HG03558 (cell line): ENCODE measurements at regions not wholly inside any gene's neighbourhood (a gene's known extent, or its start where the extent isn't known, plus 50 kb on each side); places are given as distances from the start of the nearest gene placed in this dataset.

Experiments used
- ATAC-seq: cut with Tn5 transposase; IDR thresholded peaks from one replicate; pipeline ENCODE4 v1.9.1; 2021; ENCODE audit warnings: moderate number of reproducible peaks; ENCODE audit not compliant: unreplicated experiment; ENCODE audit errors: extremely low read depth

DNA sequence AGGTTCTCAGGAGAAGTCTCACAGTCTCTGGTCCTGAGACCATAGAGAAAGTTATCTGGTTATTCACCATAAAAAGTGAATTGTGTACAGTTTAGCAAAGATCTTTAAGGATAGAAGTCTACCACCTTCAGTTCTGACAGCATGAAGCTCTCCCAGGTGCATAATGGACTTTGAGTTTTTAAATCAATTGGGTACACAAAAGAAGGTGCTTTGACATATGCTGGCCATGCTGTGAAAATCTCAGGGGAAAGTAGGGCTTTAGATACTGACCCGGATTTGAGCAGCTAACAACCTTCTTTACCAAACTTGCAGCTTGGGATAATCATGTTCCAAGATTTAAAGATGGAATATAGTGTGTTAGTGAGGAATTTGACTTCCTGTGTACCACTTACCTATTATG lies 264.2 kb downstream of the ZSWIM6 start:
- ATAC-seq = no peak

DNA sequence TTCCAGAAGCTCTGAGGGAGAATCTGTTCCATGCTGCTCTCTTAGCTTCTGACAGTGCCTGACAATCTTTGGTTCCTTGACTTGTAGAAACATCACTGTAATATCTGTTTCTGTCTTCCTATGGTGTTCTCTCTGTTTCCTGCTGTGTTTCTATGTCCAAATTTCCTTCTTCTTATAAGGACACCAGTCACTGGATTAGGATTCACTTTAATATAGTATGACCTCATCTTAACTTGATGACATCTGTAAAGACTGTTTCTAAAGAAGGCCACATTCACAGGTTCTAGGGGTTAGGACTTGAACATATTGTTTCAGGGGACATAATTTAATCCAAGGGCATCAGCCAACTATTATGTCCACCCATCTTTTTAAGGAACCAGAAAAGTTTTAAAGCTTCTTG lies 265.6 kb downstream of the ZSWIM6 start:
- no peak for ATAC-seq

DNA sequence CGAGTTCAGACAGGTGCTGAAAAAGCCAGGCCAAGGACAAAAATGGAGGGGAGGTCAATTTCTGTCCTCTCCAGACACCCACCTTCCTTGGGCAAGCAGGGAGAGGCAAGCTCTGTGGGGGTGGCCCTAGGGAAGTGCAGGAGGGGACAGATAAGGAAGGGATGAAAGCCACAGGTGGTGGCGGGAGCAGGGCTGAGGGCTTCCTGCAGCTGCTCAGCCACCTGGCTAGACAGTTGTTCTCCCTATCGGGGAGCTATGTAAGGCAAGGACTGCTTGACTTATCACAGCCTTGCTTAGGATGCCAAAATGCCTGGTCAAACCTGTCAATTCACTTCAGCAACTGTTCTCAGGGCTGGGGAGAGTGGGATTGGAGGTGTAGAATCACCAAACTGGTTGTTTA lies 266.1 kb downstream of the ZSWIM6 start:
- ATAC-seq = no peak

DNA sequence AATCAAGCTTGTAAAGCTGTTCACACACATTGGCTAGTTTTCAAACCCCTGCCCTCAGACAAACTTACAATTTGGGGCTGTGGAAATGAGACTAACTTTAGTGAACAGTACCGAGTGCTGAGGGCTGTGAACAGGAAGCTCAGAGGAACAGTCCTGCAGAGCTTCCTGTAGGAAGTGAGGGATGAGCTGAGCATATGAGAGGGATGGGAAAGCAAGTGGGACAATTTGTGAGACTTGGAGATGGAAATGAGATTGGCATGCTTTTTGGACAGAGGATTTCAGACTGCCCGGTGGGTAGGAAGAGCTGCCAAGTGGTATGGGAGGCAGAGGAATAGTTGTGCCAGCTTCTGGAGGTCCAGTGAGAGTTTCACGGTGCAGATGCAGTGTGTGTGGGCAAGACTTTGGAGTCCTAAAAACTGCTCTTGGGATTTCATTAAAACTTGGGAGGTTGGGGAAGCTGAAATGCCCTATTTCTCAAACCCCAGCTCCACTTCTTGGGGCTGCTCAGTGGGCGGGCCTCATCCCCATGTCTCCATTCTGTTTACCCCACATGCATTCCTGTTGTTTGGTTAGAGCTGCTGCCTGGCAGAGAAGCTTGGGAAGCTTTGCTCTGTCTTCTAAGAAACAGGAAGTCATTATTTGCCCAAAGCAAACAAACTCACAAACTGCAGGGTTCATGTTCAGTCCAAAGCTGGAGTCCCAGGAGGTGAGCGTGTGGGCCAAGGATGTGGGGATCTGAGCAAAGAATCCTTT lies 267.5 kb downstream of the ZSWIM6 start:
- ATAC-seq = no peak

DNA sequence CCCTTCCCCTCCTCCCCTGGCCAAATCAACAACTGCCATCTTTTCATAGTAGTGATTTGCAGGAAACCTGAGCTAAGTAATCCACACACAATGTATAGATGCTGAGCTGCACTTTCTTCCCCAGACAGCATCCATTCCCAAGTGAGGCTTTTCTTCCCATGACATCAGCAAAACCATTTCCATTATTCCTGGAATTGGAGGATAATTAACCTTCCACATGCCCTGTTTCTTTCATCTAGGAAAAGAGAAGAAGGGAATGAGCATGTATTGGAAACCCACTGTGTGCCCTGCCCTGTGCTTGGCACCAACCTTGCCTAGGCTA lies 268.0 kb downstream of the ZSWIM6 start:
- ATAC-seq = no peak

DNA sequence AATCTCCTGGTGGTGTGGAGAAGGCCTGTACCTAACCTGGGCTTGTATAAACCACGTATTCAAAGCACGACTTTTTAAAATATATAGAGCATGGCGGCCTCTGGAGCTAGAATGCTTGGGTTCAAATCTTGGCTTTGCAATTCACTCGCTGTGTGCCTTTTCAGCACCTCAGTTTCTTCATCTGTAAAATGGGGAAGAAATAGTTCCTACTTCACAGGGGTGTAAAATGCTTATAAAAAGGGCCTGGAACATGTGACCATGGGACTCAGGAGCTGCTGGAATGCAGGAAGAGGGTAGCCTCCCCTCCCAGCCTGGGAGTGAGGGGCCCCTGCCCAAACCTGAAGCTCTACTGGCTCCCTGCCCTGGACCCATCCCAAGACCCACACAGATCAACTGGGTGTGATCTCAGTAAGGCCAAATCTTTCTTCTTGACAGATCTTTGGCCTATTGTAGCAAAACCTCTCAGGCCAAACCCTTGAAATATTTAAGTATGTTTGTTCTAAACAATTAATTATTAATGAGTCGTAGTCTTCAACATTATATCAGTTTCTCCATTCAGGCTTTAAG lies 269.0 kb downstream of the ZSWIM6 start:
- ATAC-seq = no peak

DNA sequence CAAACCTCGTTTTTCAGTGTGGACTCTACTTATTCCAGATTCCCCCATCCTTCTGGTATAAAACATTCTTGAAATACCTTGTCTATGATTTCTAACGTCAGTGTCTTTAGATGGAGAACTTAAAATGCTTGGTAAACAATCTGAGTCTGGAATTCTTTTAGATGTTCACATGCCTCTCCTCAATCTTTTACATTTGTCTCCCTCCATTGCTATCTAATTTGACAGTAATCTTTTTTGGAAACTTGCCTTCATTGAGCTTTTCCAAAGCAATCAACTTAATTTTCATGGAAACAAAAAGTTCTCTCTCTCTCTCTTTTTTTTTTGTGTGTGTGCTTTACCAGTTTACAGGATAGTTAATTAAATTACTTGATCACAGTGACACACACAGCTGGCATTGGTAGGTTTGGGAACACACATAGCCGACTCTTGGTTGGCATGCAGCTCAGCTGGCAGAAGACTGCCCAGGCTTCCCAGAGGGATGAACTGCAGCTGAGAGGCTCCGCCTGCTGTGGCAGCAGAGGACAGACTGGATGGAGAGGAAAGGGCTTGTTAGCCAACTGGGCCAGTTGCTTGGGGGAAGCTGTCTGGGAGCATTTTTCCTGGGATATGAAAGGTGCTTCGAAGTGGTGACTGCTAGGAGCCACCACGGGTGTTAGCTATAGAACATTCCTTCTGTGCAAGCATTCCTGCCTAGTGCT lies 271.3 kb downstream of the ZSWIM6 start:
- no peak for ATAC-seq

DNA sequence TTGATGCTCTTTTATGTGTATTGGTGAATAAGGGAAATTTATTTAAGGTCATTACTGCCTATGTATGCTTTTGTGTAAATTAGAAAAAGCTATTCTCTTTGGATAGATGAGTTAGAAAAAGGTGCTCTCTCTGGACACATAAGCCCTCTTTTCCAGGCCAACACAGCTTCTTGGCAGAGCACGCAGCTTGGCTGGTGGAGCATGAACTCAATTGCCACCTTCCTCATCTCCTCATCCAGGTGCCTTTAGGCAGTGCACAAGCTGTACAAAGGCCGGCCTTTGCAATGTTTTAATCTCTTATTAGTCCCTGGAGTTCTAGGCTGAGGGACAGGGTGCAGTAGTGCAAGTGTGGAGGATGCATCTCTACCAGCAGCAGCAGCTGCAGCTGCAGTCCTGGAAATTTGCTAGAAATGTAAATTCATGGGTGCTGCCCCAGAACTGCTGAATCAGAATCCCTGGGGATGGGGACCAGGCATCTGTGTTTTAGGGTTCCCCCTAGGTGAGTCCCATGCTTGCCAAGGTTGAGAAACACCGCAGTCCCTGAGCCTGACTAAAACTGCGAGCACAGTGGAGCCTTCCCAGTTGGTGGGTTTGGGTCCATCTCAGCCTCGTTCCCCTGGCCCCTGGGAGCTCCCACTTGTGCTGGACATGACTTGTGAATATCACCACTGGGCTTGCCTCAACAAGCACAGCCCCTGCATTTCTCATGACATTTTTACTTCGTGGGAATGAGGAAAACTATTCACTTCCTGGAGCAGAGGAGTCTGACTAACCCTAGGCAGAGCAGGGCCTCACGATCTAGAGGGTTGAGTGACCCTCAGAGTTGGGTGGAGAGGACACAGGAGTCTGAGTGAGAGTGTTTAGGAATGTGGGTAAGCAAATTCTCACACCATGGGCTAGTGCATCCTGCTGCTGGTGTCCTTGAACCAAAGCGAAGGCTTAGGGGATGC lies 272.3 kb downstream of the ZSWIM6 start:
- ATAC-seq = no peak

DNA sequence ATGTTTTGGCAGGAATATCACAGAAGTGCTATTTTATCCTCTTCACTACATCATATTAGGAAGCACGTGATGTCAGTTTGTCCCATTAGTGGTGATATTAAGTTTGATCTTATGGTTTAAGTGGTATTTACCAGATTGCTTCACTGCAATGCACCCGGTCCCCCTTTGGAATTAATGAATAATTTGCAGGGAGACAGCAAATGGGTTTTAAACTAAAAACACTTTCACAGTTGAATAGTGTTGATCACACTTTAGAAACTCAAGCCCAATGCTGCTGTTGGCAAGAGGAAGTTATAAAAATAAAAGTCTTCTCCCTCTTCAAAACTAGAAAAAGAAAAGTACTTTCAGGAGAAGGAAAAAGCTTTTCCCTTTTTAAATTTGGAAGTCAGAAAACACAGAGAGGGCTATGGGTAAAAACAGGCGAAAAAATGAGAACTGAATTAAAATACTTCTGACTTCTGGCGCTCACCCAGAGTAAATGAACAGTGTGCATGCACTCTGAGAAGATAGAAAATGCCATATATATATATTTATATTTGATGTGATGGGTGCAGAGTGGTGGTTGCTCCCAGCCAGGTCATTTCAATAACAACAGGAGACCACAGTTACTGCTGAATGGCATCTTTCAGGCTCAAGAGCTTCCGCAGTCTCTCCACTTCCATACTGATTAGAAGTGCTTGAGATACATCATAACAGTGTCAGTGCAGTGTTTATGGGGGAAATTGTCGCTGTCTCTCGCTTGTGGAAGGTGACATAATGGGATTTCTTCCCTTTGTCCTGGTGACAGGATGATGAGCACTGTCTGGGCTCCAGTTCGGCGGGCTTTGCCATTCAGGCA lies 278.0 kb downstream of the ZSWIM6 start:
- ATAC-seq = no peak

DNA sequence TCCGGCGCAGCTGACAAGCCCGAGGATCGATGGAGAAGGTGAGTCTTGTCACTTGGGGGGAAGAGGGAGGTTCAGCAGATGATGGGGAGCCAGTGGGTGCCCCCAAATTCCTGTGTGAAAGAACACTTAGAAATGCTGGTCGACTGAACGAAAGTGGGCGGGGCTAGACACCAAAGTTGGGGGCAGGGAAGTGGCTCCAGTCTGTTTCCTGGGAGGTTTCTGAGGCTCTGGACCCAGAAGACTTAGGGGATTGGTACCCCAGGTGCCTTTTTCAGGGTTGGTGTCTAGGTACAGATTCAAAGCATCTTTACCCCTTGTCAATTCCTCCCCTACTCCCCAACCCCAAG lies 278.6 kb downstream of the ZSWIM6 start:
- no peak for ATAC-seq

DNA sequence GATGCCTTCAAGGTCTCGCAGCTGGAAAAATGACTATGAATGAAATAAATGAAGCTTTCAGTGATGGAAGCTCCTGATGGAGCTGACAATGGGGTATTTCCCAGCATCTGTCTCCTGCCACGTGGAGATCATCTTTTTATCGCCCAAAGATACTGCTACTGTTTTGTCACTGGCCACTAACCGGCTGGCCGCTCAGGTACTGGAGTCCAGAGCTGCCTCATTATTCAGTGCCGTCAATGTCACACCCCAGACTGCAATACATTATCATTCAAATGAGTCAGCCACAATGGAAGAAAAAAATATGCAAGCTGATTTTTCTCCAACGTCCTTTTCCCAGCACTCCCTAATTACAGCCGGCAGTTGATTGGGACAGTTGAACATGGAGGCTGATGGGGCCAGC lies 280.4 kb downstream of the ZSWIM6 start:
- ATAC-seq = no peak

DNA sequence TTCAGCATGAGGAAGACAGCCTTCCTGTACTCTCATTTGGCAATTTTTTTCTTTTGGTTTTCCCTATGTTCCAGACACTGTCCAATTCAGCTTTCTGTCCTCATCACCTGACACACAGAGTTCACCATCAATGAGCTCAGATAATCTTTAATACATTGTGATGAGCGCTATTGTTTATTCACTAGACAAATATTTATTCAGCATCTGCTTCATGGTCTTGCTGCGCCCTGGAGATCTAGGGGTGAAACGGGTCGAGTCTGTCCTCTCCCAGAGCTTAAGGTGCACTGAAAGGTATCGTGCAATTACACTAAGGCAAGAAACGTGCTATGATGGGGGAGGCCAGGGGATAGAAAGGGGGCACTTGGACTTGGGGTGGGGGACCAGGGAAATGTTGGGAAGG lies 281.6 kb downstream of the ZSWIM6 start:
- ATAC-seq = no peak

DNA sequence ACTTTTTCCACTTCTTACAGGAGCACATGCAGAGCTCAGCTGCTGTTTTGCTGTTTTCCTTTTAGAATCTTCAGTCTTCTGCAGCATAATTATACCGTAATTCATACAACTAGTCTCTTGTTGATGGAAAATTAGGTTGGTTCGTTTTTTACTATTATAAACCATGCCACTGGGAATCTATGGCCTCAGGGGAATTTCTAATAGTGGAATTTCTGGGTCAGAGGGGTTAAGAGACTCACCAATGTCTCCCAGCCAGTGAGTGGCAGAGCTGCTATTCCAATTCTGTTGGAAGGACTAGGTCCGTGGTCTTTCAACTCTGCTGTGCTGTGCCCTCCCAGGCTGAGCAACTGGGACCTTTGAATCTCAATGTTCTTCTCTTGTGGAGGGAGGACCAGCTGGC lies 282.5 kb downstream of the ZSWIM6 start:
- no peak for ATAC-seq

DNA sequence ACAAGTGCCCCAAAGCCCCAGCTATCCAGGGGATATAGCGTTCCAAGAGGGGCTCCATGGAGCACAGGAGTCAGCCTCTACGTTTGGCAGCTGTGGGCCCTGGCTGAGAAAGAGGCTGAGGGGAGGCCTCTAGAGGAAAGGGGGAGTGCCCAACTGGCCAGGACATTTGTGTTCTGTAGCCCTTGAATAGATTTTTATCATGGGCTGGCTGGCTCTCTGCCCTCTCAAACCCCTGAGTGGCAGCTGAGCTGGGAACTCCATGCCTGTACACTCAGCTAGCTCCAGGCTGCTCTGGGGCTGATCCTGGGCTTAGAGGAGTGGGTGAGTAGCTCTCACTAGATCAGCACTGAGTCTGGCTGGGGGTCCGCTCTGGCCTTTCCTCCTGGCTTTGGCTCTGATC lies 285.0 kb downstream of the ZSWIM6 start:
- ATAC-seq = no peak

DNA sequence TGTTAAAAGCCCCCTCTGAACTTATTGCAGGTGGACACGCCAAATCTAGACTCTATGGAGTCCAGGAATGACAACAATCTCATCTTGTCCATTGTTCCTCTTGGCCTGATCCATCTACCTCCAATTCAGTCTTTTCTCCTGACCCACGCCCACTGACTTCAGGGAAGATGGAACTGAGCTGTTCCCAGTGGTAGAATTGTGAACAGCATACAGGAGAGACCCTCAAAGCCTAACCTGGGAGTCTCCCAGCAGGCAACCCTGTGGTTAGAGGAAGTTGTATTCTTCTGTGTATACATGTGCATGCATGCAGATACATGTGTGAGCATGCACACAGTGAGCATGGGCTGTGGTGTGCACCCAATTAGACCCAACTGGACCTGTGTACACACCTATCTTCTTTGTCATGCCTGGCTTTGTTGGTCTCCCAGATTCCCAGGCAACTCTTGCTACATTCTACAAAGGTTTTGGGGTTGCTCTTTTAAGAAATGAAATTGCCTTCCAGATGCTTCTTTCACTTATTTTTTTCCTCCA lies 286.0 kb downstream of the ZSWIM6 start:
- ATAC-seq = no peak

DNA sequence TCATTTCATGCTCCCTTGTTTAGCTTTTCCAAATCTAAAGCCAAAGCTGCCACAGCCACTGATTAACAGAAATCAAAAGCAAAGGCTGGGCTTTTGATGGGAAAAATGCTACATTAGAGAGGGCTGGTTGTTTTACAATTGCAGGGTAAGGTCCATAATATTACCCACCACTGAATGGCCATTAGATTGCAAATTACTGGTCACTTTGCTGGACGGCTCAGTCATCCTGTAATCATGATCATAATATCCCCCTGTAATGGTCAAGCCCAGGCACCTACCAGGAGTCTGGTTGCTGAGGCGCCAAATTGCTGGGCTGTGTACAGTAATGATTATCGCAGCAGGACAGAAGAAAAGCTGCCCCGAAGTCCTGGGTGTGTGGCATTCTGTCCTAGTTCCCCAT lies 286.5 kb downstream of the ZSWIM6 start:
- ATAC-seq = no peak

DNA sequence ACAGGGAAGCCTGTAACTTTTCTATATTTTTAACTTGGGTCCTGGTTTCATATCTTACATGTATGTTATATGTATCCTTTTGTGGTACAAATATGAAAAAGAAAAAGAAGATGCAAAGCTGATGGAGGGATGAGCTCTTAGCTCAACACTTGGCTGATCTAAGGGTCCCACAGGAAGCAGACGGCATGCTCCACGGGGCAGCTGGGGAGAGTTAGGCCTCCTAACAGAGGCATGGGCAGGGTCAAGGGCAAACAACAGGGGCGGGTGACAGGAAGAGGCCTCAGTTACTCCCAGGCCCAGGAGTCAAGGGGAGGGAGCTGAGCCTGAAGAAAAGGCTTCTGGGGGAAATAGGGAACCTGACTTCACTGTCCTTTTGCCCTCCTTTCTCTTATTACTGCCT lies 287.2 kb downstream of the ZSWIM6 start:
- no peak for ATAC-seq

DNA sequence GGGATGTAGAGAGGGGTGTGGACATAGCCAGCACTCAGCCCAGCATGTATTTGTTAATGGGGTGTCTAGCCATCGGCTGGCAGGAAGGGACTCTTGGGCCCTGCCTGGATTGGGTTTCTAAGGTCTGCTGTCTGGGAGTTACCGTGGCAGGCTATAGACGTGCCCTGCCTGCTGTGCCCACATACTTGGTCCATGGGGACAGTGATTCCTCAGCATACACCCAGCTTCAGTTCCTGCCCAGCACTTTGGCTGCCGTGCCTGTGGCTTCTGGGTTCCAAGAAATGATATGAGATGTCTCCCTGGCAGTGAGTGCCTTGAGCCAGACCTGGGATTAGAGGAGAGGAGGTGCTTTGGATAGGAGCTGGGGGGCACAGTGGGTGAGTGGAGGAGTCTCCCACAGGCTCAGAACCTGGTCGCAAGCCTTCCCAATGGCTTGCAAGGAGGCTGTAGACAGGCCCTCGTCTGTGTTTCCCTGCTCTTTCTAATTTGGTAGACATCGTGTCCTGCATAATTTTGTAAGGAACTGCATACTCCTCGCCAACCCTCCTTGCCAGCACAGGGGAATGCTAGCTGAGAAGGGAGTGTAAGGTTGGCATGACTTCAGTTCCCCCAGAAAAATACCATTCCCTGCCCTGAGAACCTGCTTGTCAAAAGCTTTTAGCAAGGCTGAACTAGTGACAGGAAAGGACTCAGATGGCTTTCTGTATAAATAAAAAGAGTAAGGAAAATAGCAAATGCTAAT lies 287.9 kb downstream of the ZSWIM6 start:
- ATAC-seq = no peak

DNA sequence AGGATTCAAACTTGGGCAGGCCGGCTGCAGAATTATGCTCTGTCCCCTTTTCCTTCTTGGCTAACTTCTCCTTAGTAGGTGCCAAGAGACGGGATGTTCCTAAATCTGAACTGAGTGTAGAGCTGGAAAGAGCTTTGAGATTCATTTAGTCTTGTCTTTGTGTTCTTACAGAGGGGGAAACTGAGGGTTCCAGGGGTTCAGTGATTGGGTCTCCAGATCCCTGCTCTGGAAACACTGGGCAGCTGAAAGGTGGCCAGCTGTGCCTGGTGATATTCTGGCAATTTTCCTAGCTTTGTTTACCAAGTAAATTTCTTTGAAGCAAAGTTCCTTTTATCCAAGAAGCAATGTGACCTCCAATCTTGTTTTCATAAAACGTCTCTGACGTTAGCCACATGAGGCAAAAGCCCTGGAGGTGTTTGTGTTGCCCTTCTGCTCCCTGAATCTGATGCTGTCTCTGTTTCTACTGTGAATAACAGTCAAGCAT lies 288.7 kb downstream of the ZSWIM6 start:
- ATAC-seq = no peak
